ENCODE measurements at regions not wholly inside any gene's neighbourhood (a gene's known extent, or its start where the extent isn't known, plus 50 kb on each side); places are given as distances from the start of the nearest gene placed in this dataset.

DNA sequence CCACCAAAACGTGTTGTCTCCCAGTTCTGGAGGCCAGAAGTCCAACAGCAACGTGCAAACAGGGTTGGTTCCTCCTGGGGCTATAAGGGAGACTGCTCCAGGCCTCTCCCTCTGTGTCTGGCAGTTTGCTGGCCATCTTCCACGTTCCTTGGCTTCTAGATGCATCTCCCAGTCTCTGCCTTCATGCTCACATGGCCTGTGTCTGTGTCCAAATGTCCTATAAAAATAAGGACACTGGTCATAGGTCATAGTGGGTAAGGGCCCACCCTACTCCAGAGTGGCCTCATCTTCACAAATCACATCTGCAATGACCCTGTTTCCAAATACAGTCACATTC lies 69.4 kb upstream of the TAF1B start:
- H3K27ac ChIP-seq, result peak overlapping the region in 7 of 10 donors; percentile 45 to 84 (median 60)
- intact Hi-C loops (cut with DNase I), result loop anchor here in 1 of 10 donors (5.0 to 10.0 kb wide), 2 partner anchors 137 to 219 kb away; partner anchors contain the start of gene ADAM17
- no peak overlapping the region for H3K4me3 ChIP-seq
- no peaks in the 10 kb centered on the region for H3K27me3 ChIP-seq
- H3K36me3 ChIP-seq, result no peaks in the 10 kb centered on the region
- H3K9me3 ChIP-seq, result no peaks in the 10 kb centered on the region
- 58% methylated on average over 3 of the region's 3 CpGs for WGBS, 2 donors
- TF ChIP-seq, protein P1, sequence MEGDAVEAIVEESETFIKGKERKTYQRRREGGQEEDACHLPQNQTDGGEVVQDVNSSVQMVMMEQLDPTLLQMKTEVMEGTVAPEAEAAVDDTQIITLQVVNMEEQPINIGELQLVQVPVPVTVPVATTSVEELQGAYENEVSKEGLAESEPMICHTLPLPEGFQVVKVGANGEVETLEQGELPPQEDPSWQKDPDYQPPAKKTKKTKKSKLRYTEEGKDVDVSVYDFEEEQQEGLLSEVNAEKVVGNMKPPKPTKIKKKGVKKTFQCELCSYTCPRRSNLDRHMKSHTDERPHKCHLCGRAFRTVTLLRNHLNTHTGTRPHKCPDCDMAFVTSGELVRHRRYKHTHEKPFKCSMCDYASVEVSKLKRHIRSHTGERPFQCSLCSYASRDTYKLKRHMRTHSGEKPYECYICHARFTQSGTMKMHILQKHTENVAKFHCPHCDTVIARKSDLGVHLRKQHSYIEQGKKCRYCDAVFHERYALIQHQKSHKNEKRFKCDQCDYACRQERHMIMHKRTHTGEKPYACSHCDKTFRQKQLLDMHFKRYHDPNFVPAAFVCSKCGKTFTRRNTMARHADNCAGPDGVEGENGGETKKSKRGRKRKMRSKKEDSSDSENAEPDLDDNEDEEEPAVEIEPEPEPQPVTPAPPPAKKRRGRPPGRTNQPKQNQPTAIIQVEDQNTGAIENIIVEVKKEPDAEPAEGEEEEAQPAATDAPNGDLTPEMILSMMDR (IDR thresholded peaks at IDR 0.05), result no peak
- ATAC-seq (peak in 7 of 8 donors; percentile 0 to 29 (median 12)), DNase-seq (no peak)
- peaks cover 17 to 57% (median 38%) of the 10 kb centered on the region in 9 donors for H3K4me1 ChIP-seq

DNA sequence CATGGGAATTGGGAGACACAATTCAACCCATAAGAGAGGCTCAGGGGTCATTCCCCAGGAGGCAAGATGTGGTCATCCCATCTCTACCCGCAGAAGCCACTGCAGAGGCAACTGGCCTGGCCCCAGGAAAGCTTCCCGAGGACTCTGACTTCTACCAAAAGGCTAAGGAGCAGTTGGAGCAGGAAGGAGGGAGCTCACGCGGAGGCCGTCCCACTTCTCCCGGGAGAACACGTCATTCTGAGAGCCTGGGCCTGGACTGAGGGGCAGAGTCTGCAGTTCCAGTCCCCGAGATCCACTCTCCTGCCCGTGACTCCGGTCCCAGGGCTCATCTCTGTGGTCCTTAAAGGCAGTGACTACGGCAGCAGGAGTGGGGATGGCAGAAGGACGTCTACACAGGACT lies 69.0 kb upstream of the TAF1B start:
- intact Hi-C loops (cut with DNase I), result loop anchor here in 1 of 10 donors (5.0 to 10.0 kb wide), 2 partner anchors 137 to 219 kb away; partner anchors contain the start of gene ADAM17
- H3K27me3 ChIP-seq, result no peaks in the 10 kb centered on the region
- no peaks in the 10 kb centered on the region for H3K9me3 ChIP-seq
- 57 to 63% methylated on average over 12 of the region's 12 CpGs for WGBS, 2 donors
- TF ChIP-seq, protein P1 (IDR thresholded peaks at IDR 0.05), result no peak
- peak; percentile 22 to 62 (median 40) for ATAC-seq
- no peak overlapping the region for H3K4me3 ChIP-seq
- H3K27ac ChIP-seq, result peak overlapping the region in 9 of 10 donors; percentile 9 to 84 (median 57)
- H3K4me1 ChIP-seq, result peaks cover 17 to 57% (median 38%) of the 10 kb centered on the region in 9 donors
- no peaks in the 10 kb centered on the region for H3K36me3 ChIP-seq
- peak; percentile 69 to 70 for DNase-seq

DNA sequence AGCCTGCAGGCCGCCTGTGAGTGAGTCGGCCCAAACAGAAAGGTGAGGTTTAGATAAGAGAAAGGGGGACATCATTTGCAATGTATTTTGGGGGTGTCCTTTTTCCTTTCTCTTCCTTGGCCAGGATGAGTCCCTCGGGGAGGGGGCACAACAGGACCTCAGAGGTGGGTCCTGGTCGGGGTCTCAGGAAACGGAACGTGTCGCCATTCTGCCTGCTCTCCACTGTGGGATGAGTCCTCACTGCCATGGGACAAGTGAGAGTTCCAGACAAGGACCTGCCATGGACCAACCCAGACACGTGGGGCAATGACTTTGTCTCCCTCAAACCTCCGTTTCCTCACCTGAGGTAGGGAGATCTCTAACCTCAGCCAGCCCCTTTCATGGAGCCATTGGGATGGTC lies 67.9 kb upstream of the TAF1B start:
- H3K27me3 ChIP-seq, result no peaks in the 10 kb centered on the region
- no peak overlapping the region for H3K27ac ChIP-seq
- WGBS, 2 donors, result 95 to 98% methylated on average over 9 of the region's 9 CpGs
- peaks cover 13 to 49% (median 34%) of the 10 kb centered on the region in 9 donors for H3K4me1 ChIP-seq
- DNase-seq (no peak), ATAC-seq (no peak)
- intact Hi-C loops (cut with DNase I), result loop anchor here in 1 of 10 donors (10.0 kb wide), 1 partner anchor 221 kb away; the partner anchor contains the start of gene ADAM17
- H3K36me3 ChIP-seq, result no peaks in the 10 kb centered on the region
- H3K9me3 ChIP-seq, result no peaks in the 10 kb centered on the region
- TF ChIP-seq, protein P1 (IDR thresholded peaks at IDR 0.05), result no peak
- no peak overlapping the region for H3K4me3 ChIP-seq

DNA sequence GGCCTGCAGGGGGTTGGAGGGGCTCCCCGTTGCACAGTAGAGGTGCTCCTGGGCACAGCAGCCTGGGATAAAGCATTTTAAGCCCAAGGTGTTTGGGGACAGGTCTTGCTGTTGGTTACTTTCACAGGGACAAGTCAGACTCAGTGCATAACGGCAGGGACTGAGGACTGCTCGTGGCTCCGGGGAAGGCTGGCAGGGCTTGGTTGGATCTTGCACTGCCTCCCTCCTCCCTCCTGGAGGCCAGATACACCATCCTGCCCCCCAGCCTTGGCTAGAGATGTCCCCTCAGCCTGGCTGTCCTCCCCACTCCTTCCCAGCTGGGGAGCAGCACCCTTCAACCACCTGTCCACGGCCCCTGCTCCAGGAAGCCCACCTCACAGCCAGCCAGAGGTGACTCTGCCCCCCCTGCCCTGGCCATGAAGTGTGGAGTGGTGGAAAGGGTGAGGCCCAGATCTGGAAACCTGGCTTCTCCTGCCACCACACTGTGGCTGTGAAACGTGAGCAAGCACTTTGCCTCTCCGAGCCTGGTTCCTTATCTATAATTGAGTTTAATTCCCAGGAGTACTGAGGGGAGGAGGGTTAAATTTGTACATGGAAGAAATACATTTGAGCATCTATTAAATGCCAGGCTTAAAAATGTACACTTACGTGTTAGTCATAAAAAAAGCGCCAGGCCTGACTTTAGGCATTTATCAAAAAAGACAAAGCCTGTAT lies 67.1 kb upstream of the TAF1B start:
- ATAC-seq (no peak), DNase-seq (no peak)
- no peaks in the 10 kb centered on the region for H3K36me3 ChIP-seq
- no peaks in the 10 kb centered on the region for H3K9me3 ChIP-seq
- intact Hi-C loops (cut with DNase I), result loop anchor here in 1 of 10 donors (10.0 kb wide), 1 partner anchor 221 kb away; the partner anchor contains the start of gene ADAM17
- H3K27ac ChIP-seq, result no peak overlapping the region
- TF ChIP-seq, protein P1 (IDR thresholded peaks at IDR 0.05), result no peak
- 84 to 89% methylated on average over 9 of the region's 9 CpGs for WGBS, 2 donors
- no peaks in the 10 kb centered on the region for H3K27me3 ChIP-seq
- no peak overlapping the region for H3K4me3 ChIP-seq
- H3K4me1 ChIP-seq, result peaks cover 5 to 49% (median 26%) of the 10 kb centered on the region in 9 donors
